Astrocyte of the spinal cord (primary cell): ENCODE measurements at regions not wholly inside any gene's neighbourhood (a gene's known extent, or its start where the extent isn't known, plus 50 kb on each side); places are given as distances from the start of the nearest gene placed in this dataset.
"Not testable (repeated sequence)": the region's sequence is repeated elsewhere in the genome, so short reads cannot be mapped to it uniquely, and the experiment has no call there.

Experiments used
- DNase-seq: peaks from one replicate; pipeline ENCODE4 v3.0.0; 2011; ENCODE audit warnings: low read depth, low spot score
- H3K4me3 ChIP-seq: 2 replicates; pipeline ENCODE4 v1.5.1; 2011; ENCODE audit warnings: low read depth, mild to moderate bottlenecking, low read length, moderate library complexity
- in situ Hi-C: cut with HindIII; loops from 2 replicates; pipeline ENCODE4 v1.10.0; 2017; ENCODE audit warnings: low sequenced_read_pairs
- TF ChIP-seq, protein P1 (sequence below): IDR thresholded peaks from 2 replicates; pipeline ENCODE4 v1.5.1; 2012; ENCODE audit warnings: low read depth, mild to moderate bottlenecking, low read length, inconsistent platforms

DNA sequence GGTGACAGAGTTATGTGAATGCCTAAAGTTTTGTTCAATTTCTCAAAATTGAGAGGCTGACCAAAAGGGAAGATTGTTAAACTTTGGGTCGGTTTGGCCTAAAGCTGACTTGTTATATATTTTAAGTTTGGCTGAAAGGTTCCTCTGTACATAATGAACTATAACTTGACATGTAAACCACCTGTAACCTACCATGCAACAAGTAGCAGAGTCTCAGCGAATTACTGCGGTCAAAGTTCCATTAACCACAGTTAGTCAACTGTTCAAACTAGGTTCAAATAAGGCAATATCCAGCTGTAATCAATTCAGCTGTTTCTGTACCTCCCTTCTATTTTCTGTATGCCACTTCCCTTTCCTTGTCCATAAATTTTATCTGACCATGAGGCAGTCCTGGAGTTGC is 325.1 kb upstream of the NMUR2 start:
- H3K4me3 ChIP-seq: no peak overlapping the region
- TF ChIP-seq, protein P1, sequence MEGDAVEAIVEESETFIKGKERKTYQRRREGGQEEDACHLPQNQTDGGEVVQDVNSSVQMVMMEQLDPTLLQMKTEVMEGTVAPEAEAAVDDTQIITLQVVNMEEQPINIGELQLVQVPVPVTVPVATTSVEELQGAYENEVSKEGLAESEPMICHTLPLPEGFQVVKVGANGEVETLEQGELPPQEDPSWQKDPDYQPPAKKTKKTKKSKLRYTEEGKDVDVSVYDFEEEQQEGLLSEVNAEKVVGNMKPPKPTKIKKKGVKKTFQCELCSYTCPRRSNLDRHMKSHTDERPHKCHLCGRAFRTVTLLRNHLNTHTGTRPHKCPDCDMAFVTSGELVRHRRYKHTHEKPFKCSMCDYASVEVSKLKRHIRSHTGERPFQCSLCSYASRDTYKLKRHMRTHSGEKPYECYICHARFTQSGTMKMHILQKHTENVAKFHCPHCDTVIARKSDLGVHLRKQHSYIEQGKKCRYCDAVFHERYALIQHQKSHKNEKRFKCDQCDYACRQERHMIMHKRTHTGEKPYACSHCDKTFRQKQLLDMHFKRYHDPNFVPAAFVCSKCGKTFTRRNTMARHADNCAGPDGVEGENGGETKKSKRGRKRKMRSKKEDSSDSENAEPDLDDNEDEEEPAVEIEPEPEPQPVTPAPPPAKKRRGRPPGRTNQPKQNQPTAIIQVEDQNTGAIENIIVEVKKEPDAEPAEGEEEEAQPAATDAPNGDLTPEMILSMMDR: no peak
- in situ Hi-C loops: no loop called here
- no peak for DNase-seq

- no peak overlapping the region for H3K4me3 ChIP-seq
- DNase-seq: no peak
- in situ Hi-C loops: no loop called here
- TF ChIP-seq, protein P1: no peak
Measured at GRCh38 chr5:152736906-152737305, 331.8 kb upstream of the NMUR2 start.

DNA sequence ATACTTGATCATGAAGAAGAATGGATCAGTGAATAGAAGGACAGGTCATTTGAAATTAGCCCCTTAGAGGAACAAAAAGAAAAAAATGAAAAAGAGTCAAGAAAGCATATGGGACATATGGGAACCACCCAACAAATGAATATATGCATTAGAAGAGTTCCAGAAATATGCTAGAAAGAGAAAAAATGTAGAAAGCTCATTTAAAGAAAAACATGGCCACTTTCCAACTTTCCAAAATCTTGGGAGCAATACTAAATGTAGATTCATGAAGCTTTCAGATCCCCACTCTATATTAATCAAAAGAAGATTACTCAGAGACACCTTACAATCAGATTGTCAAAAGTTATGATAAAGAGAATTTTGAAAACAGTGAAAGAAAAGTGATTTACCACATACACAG is 334.8 kb upstream of the NMUR2 start:
- no peak overlapping the region for H3K4me3 ChIP-seq
- in situ Hi-C loops: no loop called here
- TF ChIP-seq, protein P1: no peak
- no peak for DNase-seq

GRCh38 chr5:152741126-152741525 is 336.0 kb upstream of the NMUR2 start:
- DNase-seq, in situ Hi-C loops: not testable (repeated sequence)

GRCh38 chr5:152787709-152788217 is 382.7 kb upstream of the NMUR2 start:
- H3K4me3 ChIP-seq, in situ Hi-C loops, DNase-seq: not testable (repeated sequence)

More at GRCh38 chr5:152741126-152741525, 336.0 kb upstream of the NMUR2 start:
- not testable (repeated sequence) for H3K4me3 ChIP-seq

GRCh38 chr5:152801886-152802285 is 396.8 kb upstream of the NMUR2 start:
- in situ Hi-C loops: no loop called here

GRCh38 chr5:152804179-152804578 is 399.1 kb upstream of the NMUR2 start:
- TF ChIP-seq, protein P1: no peak
- in situ Hi-C loops: no loop called here
- DNase-seq: no peak
- no peak overlapping the region for H3K4me3 ChIP-seq

More at GRCh38 chr5:152801886-152802285, 396.8 kb upstream of the NMUR2 start:
- TF ChIP-seq, protein P1: no peak
- H3K4me3 ChIP-seq: no peak overlapping the region
- DNase-seq: no peak

DNA sequence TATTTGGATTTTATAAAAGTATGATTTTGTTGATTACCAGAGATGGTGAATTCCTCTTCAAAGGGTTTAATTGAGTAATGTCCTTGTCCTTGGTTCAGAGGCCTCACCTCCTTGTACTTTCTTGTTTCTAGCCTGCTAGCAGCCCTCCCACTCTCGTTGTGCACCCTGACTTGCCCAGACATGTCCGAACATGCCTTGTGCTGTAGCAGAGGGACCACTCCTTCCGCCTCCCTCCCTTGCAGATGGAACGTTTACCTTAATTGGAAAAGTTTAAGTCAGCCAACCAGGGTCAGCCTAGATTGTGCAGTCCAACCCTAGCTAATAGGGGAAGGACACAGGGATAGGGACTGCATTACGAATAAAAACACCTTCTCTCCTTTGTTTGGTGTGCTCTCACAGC is 406.9 kb upstream of the NMUR2 start:
- in situ Hi-C loops: no loop called here
- H3K4me3 ChIP-seq: no peak overlapping the region
- TF ChIP-seq, protein P1: no peak
- DNase-seq: no peak
